ENCODE measurements at regions not wholly inside any gene's neighbourhood (a gene's known extent, or its start where the extent isn't known, plus 50 kb on each side); places are given as distances from the start of the nearest gene placed in this dataset.

DNA sequence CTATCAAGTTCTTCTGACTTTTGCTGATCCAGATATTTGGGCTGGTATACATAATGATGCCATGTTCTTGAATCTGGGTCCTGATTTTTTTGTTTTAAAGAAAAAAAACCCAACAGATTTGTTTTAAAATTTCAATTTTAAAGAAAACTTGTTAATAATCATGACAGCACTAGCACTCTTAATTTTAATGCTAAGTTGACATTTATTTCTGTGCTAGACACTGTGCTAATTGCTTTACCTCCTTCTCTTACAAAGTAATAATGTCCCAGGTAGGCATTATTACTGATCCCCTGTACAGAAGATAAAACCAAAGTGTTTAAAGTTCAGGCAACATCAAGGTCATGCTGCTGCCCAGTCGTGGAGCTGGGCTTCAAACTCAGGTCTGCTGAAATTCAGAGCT is 101.9 kb downstream of the ZNF608 start:
- no peak for DNase-seq

DNA sequence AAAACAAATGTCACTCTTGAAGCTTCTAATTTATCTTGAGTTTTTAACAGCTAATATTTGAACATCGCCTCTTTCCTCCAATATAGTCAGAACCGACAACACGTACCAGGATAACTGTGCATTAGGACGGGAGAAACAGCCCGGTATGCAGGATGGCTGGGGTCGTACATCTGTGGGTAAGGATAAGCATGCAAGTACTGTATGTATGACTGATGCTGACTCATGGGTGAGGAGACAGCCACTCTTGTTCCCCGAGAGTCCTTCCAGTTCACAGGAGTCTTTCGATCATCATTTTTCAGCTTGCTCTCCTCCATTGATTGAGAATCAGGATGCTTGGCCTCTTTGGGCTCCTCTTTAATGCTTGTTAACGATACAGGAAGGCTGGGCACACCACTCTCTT is 102.3 kb downstream of the ZNF608 start:
- no peak for DNase-seq

DNA sequence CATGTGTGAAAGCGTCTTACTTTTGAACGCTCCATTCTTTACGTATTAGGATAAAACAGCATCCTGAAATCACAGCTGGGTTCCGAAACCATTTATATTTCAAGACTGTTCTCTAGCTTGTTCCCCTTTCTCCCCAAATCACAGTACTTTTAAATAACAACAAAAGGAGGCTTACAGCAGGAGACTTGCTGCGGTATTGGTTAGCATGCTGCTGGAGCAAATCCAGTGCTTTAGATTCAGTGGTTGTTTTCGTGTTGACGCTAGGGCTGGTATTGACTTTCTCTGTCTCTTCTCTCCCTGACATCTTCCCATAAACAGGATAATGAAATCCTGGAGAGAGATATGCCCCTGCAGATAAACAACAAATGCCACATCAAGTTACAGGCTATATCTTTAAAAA is 103.1 kb downstream of the ZNF608 start:
- no peak for DNase-seq

DNA sequence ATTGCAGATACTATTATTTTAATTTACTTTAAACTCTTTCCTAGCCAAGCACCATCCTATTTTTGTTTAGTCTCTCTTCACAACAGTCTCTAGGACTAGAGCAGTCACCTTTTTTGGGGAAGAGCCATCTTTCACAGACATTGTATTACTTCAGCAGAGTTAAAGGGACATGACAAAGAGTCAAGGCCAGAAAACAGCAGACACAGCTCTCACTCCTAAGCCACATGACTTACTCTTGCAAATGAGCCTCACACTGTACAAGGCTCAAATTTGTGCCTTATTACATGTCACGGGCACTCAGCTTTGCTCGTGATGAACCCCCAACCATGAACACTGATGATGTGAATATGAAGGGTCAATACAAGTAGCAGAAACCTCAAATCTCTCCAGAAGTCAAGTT is 104.3 kb downstream of the ZNF608 start:
- no peak for DNase-seq

DNA sequence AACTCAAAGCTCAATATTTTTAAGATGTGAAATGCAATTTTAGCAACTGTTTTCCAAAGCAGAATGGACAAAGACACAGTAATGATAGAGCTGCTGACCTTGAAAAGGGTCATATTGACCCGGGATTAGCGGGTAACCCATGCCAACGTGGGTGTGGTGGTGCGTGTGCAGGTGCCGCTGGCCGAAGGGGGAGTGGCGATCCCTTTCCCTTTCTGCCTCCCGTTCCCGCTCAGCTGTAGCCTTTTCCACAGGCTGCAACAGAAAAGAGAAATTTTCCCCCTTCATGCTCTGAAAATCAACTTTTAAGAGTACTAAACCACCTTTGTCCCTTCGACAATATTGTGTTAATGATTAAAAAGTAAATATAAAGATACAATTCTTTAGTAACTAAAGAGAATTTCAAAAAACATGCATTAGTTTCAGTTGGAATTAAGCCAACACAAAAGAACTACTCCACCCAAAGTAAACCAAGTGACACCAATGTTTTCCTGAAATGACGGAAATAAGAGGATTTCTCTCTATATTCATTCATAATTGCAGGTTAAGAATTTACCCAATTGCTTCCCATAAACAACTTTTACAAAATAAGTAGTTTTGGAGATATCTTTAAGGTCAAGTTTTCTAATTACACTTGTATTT is 105.2 kb downstream of the ZNF608 start:
- DNase-seq = no peak

DNA sequence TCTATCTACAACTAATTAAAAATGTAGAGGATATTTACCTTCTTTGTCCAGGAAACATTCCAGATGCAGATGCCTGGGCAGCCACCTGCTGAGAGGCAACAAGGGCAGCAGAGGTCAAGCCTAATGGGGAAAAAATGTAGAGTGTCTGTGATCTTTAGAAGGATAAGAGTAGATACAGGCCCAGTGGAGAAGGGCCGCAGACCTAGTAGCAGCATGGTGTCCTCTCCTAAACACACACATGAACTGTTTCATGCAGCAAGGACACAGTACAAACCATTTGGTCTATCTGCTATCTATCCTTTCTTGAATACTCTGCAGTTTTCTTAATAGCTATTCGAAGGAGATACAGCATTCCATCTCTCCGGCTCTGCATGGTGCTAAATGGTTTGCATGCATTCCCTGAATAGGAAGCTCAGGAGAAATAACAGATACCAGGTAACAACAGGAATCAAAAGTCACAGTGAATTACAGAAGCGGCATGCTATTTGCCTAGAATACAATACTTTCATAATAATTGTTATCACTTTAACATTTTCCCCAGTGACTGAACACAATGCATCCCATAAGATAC is 107.3 kb downstream of the ZNF608 start:
- DNase-seq = no peak

DNA sequence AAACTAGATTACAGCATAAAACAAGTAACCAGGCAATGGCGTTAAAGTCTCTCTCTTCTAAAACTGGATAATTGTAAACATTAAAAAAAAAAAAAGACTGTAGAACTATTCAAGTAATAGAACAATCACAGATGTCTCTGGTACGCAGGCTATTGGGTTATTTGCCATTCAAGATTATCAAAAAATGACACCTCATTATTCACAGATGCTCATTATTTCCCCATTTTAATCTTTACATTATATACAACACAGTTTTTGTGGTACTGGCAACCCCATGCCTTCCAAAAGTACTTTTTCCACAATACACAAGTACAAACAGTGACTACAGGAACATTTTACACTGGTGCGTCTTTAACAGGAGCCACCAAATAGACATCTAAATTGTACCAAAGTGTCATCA is 109.4 kb downstream of the ZNF608 start:
- DNase-seq = no peak

DNA sequence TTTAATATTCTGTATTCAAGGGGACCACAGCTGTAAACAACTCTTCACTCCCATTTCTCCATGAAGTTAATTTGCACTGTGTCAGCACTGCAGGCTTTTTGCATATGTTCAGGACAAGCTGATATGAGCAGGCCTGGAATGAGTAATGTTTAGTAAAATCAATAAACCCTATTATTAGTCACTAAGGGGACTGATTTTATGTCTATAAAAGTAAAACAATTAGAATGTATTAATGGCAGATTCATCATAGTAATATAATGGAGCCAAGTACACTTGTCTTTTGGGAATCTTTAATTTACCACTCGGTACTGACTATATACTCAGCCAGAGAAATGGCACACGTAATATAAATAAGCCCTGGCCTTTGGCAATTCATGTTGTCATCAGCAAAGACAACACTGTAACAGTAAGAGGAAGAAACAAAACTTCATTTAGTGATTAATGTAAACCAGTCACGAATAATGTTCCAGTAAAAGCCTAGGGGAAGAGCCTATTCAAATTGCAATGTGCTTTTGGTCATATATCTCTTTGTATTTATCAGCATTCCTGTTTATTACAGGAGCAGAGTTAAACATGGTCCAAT is 111.6 kb downstream of the ZNF608 start:
- no peak for DNase-seq

DNA sequence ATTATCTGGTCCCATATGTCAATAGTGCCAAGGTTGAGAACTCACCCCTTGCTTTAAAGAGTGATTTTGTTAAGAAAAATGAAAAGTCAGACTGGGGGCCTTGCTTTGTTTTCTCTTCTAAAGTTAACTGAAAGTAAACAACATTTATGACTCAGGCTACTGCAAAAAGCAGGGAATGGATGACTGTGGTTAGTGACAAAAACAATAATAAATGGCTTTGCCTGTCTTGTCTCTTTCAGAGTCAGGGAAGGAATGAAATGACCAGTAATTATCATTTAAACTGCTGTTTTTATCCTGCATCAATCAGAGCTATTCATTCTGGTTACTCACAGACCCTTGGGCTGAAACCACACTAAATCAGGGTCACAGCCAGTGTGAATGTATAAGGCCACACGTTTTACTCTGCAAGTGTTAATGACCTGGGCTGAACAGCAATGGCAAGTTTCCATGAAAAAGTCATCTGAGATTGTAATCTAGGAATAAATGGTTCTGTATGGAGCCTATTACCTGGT is 112.2 kb downstream of the ZNF608 start:
- no peak for DNase-seq

DNA sequence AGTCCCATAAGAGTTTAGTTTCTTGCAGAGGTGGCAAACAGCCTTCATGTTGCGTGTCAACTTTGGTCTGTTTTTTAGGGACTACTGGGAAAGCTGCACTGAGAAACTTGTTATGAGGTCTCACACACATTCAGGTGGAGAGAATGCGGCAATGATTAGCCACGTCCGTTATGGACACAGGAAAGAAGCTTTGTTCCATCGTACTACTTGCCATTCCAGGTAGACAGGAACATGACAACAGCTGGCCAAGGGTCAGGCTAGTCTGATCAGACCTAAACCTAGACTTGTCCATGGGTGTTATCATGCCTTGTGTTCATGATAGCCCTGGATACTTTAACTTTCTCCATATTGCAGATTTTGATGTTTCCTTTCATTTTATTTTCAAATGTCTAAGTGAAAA is 113.2 kb downstream of the ZNF608 start:
- no peak for DNase-seq

DNA sequence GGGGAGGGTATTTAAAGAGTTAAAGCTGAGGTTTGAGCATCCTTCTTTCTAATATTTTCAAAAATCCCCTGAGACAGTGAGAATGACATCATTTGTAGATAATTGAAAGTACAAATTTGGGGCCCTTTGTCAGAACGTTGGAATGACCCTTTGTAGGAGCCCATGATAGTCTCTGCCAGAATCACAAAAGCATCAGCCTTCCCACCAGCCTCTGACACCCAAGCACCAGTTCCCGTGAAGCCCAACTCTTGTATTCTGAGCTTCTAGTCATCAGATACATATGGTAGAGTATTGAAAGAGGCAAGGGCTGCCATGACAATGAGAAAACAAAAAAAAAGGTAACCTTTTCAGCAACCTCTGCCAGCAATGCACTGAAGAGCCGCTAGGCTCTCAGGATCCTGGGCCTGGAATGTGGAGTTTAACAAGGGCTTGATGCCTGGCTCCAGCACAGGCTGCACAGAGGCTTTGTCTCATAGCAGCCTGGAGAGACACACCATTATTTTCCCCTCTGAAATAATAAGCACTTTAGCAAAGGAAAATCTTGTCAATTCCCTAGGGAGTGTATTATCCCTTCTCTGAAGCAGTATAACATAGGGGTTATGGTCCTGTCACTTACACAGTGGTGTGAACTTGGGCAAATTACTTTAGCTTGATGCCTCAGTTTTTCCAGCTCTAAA is 114.4 kb downstream of the ZNF608 start:
- no peak for DNase-seq

DNA sequence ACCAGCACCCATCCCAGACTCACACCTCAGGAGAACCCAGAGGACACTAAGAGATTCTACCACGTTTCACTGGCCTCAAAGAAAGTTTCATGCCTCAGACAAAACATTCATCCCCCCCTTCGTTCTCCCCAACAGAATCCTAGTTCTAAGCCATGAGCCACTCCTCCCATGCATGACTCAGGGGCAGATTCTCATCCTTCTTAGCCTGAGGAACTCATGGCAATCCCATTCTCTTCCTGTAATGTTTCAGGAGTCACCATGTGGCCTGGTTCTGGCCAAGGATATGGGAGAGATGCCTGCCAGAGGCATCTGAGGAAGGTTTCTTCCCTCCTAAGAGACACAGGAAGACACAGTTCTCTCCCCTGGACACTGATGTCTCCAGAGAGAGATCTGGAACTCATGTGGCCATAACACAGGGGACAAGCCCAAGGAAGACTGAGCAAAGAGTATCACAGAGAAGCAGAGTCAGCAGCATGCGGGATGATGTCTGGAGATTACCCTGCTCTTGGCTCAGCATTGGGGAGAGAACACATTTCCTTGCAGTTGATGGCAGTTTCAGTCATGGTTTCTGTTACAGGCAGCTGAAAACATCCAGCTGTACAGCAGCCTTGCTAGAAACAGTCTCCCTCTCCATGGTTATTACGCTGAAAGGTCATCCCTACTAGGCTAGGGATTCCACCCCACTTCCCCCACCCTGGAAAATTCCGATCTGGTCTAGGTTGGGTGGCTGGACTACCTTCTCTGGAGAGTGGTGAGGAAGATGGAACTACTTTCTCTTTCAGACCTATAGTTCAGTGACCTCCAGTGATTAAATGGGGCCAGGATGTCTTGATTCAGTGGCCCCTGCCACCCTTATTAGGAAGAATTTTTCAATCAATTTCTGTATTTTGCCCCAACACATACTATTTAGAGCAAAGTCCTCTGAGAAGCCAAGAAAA is 115.4 kb downstream of the ZNF608 start:
- no peak for DNase-seq

DNA sequence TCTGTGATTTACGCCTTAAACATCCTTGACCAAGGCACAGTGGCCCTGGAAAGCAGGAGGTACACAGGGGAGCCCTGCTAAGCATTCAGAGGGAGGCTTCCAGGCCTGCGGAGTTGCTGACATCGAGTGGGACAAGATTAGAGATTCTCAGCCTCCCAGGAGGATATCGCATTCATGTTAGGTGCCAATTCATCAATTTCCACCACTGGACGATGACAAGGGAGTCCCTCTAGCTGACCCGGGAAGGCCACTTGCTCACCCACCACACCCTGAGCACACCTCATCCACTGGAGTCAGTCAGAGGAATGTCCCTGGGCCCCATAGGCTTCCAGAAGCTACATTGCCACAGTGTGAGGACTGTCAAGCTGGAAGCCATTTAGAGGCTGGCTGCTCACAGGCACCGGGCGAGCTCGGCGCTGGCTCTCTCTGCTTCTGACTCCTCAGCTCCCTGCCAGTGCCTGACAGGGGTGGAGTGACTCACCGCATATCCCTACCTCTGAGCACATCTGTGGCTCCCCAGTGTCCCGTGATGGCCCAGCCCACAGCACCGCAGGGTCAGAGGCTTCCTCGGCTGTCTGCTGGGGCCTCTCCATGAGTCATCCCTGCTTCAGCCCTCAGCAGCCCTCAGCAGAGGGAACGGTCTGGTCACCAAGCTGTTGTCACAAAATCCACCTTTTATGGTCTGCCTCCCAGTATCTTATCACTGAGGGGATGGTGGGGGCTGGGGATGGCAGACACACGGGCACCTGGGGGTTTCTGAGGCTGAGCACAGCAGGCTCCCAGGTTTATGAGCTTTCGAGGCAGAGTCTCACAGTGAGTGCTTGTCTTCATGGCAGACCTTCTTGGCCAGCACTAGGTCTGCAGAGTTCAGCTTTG is 117.5 kb downstream of the ZNF608 start:
- no peak for DNase-seq

DNA sequence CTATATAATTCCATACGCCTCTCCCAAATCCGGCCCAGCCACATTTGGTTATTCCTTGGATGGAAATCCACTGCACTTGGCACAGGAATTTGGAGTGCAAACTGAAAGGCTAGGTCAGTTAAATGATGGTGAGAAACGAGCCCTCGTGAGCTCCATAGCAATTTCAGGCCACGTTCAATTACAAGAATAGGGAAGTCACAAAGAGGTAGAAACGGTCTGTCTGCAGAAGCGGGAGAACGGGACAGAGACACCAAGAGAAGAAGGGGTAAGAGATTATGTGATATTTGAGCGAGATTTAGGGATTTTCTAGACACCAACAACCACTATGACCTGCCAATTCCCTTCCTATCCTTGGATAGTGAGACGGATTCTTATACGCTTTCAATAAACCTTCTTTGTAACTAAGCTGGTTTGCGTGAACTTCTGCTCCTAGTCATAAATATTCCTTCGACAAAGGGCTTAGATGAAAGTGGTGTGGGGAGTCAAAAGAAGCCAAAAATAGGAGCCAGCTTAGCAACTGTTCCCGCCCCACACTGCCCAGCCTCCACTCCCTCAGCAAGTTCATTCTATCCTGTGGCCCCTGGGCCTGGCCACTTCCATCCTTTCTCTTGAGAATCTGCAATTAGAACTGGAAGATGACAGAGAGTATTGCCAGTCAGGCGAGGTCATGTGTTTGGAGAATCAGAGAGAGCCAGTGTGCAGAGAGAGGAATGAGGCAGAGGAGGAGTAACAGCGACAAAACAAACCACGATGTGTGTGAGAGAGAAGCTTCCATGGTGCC is 118.4 kb downstream of the ZNF608 start:
- no peak for DNase-seq

DNA sequence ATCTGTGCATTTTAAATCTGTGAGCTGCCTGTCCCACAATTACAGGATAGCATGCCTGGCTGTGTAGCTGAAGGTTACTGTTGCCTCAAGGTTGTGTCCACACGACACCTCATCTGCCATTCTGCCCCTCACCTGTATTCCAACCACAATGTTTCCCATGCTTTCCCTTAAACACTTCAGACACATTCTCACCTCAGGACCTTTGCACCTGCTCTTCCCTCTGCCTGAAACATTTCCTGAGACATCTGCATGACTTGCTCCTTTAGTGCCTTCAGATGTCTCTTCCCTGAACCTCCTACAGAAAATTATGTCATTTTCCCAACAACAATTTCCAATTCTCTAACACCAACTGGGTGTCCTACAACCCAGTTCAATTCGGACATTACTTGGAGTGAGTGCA is 120.4 kb downstream of the ZNF608 start:
- no peak for DNase-seq

DNA sequence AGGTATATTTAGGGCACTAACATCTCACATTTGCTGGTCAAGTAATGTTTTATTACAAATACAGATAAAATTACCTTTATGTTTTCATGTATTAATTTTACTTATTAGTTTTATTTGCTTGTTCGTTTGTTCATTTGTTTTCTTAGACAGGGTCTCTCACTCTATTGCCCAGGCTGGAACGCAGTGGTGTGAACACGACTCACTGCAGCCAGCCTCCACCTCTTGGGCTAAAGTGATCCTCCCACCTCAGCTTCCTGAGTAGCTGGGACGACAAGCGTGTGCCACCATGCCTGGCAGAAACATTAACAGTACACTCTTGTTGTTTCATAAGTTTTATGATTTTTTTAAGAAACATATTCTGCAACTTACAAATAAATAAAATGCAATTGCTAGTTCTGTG is 123.2 kb downstream of the ZNF608 start:
- DNase-seq = no peak

DNA sequence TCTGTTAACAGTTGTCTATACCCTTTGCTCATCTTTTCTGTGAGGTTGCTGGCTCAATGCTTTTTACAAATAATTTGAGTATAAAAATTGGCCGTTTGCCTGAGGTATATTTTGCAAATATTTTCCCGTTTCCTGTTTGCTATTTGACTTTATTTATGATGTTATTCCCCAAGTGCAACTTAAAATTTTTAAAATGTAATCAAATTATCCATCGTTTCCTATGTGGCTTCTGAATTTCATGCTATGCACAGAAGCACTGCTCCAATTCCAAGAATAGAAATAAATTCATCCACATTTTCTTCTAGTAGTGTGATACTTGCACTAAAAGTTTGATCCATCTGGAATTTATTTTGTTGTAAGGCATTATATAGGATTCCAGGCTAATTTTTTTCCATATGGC is 123.6 kb downstream of the ZNF608 start:
- no peak for DNase-seq

DNA sequence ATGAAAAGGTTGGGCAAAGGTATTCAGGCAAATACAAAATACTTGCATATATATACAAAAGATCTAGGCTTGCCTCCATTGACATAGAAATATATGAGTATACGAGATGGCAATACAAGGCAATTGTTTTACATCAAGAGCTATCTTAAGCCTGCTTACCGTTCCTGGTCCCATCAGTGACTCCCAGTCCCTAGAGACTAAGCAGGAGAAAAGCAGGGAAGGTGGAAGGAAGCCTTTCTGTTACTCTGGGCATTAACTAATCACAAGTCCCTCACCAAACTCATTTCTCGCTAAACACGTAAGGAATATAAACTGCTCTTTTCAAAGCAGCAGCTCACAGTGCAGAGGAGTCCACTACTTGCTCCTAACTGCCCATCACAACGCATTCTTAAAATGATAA is 125.2 kb downstream of the ZNF608 start:
- no peak for DNase-seq

DNA sequence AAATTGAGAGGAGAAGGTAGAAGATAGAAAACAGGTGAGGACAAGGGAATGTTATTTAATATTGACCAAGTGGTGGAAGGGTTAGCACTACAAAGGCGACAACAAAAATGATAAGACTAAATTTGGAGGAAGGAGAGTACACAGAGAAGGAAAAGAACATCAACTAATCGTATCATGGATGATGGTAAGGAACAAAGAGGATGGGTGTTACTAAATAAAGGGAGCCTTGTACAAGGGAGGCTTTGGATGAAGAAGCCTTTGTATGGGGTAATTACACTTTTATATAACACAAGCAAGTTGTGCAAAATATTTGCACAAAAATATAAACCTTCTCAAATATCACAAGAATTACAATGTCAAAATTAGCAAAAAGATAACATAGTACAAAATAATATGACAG is 125.7 kb downstream of the ZNF608 start:
- DNase-seq = no peak

DNA sequence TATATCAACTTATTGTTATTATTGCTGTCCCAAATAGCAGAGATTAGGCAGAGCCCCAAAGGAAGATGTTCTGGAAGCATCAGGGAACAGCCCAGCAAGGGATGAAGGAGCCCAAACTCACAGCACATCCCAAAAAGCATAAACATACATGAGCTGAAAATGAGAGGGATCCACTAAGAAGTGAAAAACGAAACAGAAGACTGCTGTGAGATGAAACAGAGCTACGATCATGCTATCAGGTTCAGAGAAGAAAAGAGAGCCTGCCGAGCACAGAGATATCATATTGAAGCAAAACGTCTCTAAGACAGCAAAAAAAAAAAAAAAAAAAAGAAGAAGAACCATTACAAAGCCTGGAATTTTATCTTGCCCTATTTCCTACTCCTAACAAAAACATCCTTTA is 127.3 kb downstream of the ZNF608 start:
- no peak for DNase-seq

DNA sequence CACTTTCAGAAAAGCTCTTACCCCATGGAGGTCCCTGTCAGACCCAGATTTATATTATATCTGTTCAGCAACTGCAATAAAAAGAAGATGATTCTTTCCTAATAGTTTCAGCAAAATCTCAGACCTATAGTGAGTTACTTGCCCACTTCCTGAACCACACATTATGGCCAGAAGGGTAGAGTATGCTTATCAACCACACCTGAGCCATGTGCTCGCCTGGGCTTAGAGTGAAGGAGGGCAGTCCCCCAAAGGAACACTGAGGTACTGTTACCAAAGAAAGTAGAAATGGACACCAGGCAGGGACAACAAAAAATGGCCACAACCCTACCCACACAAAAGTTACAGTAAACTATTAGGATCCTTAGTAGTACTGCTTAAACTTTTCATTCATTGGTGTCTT is 128.7 kb downstream of the ZNF608 start:
- no peak for DNase-seq
